Renal cortex interstitium (tissue), 11 donors: ENCODE measurements at regions not wholly inside any gene's neighbourhood (a gene's known extent, or its start where the extent isn't known, plus 50 kb on each side); places are given as distances from the start of the nearest gene placed in this dataset.
"Not testable (repeated sequence)": the region's sequence is repeated elsewhere in the genome, so short reads cannot be mapped to it uniquely, and the experiment has no call there.

Experiments used
- DNase-seq, 11 donors: peaks; one replicate each; pipeline ENCODE4 v3.0.0-alpha.2; 2013; ENCODE audit warnings: low read depth in 9 of 11, low spot score in 4 of 11; ENCODE audit errors: extremely low read depth in 1 of 11

DNA sequence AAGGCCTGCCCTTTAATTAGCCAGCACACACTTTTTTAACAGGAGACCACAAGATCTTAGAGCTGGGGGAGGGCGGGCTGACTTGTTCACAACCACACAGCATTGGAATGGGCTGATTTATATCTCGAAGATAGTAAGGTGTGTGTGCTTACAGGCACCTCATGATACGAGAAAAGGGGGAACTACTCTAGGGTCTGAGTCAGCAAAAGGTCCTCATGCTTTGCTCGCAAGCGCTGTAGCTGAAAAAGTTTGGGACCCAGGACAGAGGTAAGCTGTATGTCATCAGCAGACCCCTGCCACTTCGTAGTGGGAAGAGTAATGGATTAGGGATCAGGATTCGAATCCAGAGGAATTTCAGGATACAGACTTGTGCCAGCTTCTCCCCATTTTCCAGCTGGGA is 88.9 kb upstream of the RBM19 start:
- DNase-seq = no peak

DNA sequence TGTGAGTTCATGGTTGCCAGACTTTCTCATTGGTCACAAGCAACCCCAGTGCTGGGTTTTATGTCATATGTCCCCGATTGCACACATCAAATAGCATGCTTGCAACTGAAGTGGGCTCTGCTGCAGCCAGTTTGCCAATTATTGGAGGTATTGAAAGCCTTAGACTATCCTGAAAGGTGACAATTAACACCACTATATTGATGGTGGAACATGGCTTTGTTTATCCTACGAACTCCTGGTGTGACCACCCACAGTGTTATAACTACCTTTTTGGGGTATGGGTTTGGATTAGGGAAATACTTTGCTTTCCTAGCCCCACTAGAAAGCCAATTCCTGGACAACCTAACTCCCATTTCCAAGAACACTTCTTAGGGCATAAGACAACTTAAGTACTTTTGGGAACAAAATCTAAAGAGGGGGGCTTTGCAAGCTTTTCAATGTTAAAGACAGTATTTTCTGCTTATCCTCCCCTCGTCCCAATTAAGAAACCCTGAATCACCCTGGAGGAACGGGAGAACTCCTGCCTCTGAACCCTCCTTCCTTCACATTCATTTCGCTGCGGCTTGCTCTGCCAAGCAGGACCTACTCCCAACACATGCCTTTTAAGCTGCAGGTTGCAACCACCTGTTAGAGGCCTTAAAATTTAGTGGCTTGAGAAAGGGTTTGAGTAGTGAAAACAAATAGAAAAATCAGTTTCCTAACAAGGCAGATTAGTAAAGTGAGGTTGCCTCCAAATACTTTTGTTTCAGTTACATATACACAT is 80.3 kb upstream of the RBM19 start:
- no peak for DNase-seq

DNA sequence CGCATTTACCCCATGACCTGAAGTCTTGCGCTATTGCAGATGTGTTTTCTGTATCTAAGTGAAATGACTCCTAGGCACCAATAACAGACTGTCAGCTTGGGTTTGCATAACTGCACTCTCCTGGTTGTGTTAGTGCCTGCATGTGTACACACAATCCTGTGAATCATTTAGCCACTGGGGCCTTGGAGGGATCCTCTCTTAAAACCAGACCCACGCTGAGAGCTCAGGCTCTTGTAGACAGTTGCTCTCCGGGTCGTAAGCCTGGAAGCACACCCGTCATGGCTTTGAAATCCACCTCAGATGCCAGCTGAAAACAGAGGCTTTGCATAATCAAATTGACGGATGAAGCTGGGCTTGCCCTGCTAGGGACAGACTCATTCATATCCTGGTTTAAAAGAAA is 79.2 kb upstream of the RBM19 start:
- DNase-seq = peak in 1 of 11 donors; percentile 0

- DNase-seq = no peak
Measured at GRCh38 chr12:114041590-114041989, 75.5 kb upstream of the RBM19 start.

DNA sequence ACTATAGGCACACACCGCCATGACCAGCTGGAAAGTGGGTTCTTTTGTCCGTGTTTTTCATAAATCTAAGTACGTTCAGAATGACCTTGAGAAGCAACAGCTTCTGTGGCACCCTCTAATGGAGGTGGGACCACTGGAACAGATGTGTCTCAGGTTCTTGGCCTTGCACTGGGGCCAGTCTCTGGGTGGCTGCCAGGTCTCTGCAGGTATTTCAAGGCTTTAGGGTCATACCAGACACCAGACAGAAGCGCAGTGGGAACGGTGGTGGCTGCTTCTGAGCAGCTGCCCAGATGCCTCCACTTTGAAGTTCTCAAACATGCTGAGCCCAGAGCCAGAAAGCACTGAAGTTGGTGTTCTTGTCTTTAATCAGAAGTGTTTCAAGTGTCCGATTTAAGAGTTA is 75.0 kb upstream of the RBM19 start:
- no peak for DNase-seq

GRCh38 chr12:114038962-114039361 is 72.8 kb upstream of the RBM19 start:
- DNase-seq = no peak

GRCh38 chr12:114032801-114033200 is 66.7 kb upstream of the RBM19 start:
- DNase-seq = no peak

GRCh38 chr12:114030451-114030850 is 64.3 kb upstream of the RBM19 start:
- no peak for DNase-seq

GRCh38 chr12:114026805-114027204 is 60.7 kb upstream of the RBM19 start:
- no peak for DNase-seq

DNA sequence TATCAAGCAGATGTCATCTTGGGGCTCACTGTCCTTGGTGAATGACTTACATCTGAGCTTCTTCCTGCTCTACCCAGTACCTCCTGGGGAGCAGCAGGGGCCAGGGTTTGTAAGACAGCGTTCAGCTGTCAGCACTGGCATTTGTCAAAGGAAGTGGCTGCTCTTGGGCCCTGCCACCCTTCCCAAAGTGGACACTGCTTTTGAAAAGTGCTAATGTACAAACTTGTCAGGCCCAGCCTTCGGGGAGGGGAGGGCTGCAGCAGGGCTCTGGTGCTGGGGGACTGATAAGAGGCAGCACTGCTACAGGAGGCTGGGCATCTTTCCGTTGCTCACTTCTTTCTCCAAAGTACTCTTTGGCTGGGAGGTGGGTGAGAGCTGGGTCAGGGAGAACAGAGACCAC is 59.8 kb upstream of the RBM19 start:
- DNase-seq = no peak

- not testable (repeated sequence) for DNase-seq
Measured at GRCh38 chr12:114022081-114022480, 56.0 kb upstream of the RBM19 start.

- DNase-seq = no peak
Measured at GRCh38 chr12:114018669-114019068, 52.5 kb upstream of the RBM19 start.
